Muscle of arm (tissue), 1 donor: ENCODE measurements at regions not wholly inside any gene's neighbourhood (a gene's known extent, or its start where the extent isn't known, plus 50 kb on each side); places are given as distances from the start of the nearest gene placed in this dataset.

Experiments
- DNase-seq: peaks from one replicate; pipeline ENCODE4 v3.0.0-alpha.2; 2013

GRCh38 chr12:67498991-67499390, 149.6 kb upstream of the DYRK2 start:
- no peak for DNase-seq

DNA sequence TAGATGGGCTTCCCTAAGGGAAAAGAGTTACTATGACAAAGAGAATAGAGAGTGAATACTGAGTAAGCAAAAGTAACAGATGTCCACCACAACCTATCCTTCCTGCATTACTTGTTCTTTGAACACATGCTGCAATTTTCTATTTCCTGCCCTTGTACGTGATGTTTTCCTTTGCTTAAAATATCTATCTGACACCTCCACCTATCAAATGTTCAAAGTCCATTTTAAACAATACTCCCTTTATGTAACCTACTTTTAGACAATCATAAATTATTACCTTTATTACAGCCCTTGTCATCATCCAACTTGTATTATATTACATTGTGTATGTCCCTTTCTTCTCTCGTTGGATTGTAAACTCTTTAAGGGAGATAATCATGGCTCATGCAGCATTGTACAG, 147.2 kb upstream of the DYRK2 start:
- DNase-seq: no peak

DNA sequence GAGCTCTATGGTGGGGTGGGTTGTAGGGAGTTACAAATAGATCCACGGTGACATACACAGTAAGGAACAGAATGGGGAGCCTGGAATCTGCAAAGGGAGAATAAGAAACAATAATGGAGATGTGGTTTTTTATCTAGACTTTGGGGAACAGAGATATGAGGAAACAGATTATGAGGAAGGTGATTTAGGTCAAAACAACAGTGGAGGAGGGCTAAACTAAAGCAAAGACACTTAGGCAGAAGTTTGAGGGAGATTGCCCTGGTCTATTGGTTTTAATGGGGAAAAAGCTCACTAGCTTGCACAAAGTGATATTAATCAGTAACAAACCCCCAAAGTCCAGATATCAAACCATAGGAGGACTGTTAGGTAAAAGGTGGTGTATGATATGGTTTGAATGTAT, 144.5 kb upstream of the DYRK2 start:
- no peak for DNase-seq

GRCh38 chr12:67506739-67507138, 141.8 kb upstream of the DYRK2 start:
- DNase-seq: no peak

GRCh38 chr12:67508830-67509229, 139.7 kb upstream of the DYRK2 start:
- DNase-seq: no peak

GRCh38 chr12:67509666-67510386, 138.7 kb upstream of the DYRK2 start:
- DNase-seq: no peak

DNA sequence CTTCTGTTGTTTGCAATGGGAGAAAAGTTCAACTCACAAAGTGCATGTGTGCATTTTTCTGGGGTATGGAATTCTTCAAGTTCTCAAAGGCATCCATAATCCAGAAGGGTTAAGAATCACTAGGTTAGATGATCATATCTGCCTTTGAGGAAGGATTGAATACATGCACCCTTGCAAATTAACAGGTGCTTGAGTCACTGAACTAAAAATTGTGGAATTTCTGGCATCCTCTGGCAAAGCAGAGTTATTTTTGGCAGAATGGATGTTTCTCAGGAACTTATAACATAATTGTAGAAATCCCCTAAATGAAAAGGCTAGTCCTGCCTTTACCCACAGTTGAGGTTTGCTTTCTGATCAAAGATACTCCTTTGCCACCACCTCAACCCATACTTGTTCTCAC, 136.5 kb upstream of the DYRK2 start:
- no peak for DNase-seq

DNA sequence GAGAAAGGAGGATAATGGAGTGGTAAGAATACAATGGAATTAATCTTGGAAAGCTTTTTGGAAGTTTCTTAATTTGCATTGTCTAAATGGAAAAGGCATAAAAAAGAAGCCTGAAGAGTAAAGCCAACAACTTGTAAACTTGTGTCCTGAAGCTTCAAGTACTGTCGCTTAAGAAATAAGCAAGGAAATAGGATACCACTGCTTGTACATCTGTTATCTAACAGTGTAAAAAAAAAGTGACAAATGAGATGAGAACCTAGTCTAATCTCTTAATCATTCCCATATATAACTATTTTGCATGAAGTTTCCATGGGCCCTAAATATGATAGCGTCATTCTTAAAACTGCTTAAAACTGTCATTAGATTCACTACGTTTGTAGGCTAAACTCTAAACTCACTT, 134.0 kb upstream of the DYRK2 start:
- DNase-seq: no peak

GRCh38 chr12:67515679-67516340, 132.7 kb upstream of the DYRK2 start:
- DNase-seq: no peak

- DNase-seq: peak; percentile 9
Observed at GRCh38 chr12:67517181-67517887, 131.2 kb upstream of the DYRK2 start.

GRCh38 chr12:67519484-67520433, 128.8 kb upstream of the DYRK2 start:
- no peak for DNase-seq

- no peak for DNase-seq
Observed at GRCh38 chr12:67520606-67521005, 127.9 kb upstream of the DYRK2 start.

- no peak for DNase-seq
Observed at GRCh38 chr12:67522222-67522621, 126.3 kb upstream of the DYRK2 start.

GRCh38 chr12:67523538-67523937, 125.0 kb upstream of the DYRK2 start:
- no peak for DNase-seq

DNA sequence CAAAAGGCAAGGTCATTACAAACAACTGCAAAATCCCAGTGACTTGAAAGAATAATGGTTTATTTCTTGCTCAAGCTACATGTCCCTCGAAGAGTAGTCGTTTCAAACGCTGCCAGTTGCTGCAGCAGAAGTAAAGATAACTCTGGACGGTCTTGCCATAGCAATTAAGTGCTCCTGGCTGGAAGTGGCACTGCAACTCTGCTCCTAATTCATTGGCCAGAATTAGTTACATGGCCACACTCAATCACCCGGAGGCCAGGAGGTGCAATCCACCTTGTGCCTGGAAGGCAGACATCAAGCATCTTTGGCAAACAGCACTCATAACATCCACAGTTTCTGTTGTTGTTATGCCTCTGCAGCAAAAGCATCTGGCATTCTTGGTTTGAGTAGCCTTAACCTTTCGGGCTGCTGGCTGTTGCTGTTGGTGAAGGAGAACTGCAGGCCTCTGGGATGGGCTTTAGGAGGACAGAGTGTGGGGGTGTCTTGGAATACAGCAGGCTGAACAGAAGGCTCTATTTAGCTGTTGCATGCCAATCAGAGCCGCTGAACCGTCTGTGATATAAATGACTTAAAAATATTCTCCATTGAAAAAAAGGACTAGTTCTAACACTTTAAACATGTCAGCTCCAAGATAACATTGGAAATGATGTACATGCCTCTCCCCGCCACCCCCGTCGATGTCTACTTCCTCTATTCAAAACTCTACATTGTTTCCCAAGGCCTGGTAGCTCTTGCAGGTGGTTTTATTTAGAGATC, 123.5 kb upstream of the DYRK2 start:
- DNase-seq: no peak

DNA sequence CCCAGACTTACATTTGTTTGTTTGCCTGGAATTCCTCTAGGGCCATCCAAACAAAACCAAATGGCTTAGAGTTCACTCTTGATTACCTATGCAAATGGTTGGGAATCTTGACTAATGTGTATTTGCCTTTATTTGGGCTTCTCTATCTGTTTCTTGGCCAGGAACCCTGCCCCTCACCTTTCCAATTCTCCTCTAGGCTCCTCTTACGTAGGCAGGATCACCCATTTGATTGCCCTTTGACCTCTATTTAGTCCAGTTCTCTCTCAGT, 123.0 kb upstream of the DYRK2 start:
- DNase-seq: no peak

GRCh38 chr12:67526129-67526528, 122.4 kb upstream of the DYRK2 start:
- DNase-seq: no peak

DNA sequence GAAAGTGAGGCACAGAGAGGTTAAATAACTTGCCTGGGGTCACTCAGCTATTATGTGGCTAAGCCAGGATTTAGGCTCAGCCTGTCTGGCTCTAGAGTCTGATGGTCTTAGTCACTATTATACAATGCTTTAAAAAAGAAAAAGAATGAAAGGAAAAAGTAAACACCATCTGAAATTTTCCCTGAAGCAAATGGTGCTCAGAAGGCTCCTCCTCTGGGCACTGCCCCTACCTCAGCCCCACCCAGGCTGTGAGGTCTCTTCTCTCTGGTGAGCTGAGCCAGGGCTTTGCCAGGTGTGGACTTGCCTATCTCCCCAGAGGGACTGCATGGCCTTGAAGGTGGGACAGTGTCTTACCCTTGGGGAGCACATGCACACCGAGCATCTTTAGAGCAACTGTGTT, 117.5 kb upstream of the DYRK2 start:
- no peak for DNase-seq

GRCh38 chr12:67531501-67531900, 117.0 kb upstream of the DYRK2 start:
- no peak for DNase-seq

DNA sequence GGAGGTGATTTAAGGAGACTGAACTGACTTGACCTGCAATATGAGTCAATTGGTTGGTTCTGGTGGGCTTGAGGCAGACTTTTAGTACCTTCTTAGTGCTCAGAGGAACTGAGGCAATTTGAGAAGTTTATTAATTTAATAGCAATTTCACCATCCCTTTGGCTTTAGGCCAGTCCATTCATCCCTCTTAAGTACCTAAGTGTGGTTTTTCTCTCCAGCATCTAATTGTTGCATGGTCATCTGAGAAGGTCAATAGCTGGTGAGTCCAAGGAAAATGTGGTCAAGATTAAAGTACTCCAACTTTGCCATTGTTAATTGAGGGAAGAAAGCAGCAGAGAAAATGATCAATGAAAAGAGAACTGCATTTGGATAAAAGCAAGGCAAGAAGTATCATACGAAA, 115.4 kb upstream of the DYRK2 start:
- DNase-seq: no peak

DNA sequence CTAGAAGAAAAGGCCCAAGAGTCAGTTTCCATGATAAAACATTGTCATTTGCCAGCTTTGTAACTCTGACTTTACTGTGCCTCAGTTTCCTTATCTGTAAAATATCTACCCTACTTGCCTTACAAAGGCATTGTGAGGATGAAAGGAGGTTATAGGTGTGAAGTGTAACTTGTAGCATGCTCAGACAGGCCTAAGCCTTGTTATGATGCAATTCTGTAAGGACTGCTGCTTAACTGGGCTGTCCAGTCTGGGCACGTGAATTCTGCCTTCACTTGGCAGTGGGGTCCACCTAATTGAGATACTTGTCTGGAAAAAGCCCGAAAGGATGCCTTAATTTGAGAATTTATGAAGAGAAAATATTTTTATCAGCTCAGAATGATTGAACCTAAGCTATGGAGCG, 114.5 kb upstream of the DYRK2 start:
- DNase-seq: no peak

DNA sequence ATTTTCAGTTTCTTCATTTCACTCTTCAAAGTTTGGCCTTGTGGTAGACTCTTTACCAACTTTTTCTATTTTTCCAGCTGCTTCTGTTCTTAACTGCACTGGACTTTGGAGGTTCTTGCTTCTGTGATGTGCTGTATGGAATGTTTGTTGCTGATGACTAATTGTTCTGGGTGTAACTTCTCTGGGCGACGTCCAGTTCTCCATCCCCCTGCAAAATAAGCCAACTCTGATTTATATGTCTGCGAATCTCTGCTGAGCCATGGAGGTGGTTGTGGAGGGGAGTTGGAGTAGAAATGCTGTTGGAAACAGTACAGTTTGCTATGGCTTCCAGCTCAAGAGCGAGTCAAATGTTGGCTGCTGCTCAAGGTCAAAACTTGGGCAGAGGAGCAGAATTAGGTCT, 113.9 kb upstream of the DYRK2 start:
- peak; percentile 31 for DNase-seq
